Colonic mucosa (tissue), 4 donors: ENCODE measurements at regions not wholly inside any gene's neighbourhood (a gene's known extent, or its start where the extent isn't known, plus 50 kb on each side); places are given as distances from the start of the nearest gene placed in this dataset.
"Not testable (repeated sequence)": the region's sequence is repeated elsewhere in the genome, so short reads cannot be mapped to it uniquely, and the experiment has no call there.

ENCODE experiments used
- DNase-seq: peaks from one replicate; pipeline ENCODE4 v3.0.0-alpha.2; 2020
- H3K27ac ChIP-seq: fragments of 200-600 bp; one replicate; pipeline ENCODE4 v1.8.0; 2021
- H3K27me3 ChIP-seq: fragments of 200-600 bp; one replicate; pipeline ENCODE4 v1.8.0; 2021
- H3K36me3 ChIP-seq: fragments of 200-600 bp; one replicate; pipeline ENCODE4 v1.8.0; 2021
- H3K4me1 ChIP-seq: fragments of 200-600 bp; one replicate; pipeline ENCODE4 v1.8.0; 2021; ENCODE audit warnings: mild to moderate bottlenecking
- H3K4me3 ChIP-seq: fragments of 200-600 bp; one replicate; pipeline ENCODE4 v1.8.0; 2021
- H3K9ac ChIP-seq, 2 donors: one replicate each; pipeline ENCODE4 v1.7.0; 2013; ENCODE audit warnings: control low read depth in 2 of 2, low read depth in 2 of 2, low read length in 2 of 2
- H3K9me3 ChIP-seq: fragments of 200-600 bp; one replicate; pipeline ENCODE4 v1.8.0; 2021
- CTCF ChIP-seq: fragments of 200-600 bp; IDR thresholded peaks from one replicate; pipeline ENCODE4 v1.8.0; 2022; ENCODE audit warnings: antibody characterized with exemption, mild to moderate bottlenecking
- intact Hi-C: fragments of 100-400 bp; cut with DNase I; formaldehyde crosslinking; loops from one replicate; pipeline ENCODE4 v1.14.1; 2022
- donor health status: healthy.
- donor health status: DM: no; HTN: no; CAD: no.
- donor health status: DM: no; HTN: no; CAD: no.

DNA sequence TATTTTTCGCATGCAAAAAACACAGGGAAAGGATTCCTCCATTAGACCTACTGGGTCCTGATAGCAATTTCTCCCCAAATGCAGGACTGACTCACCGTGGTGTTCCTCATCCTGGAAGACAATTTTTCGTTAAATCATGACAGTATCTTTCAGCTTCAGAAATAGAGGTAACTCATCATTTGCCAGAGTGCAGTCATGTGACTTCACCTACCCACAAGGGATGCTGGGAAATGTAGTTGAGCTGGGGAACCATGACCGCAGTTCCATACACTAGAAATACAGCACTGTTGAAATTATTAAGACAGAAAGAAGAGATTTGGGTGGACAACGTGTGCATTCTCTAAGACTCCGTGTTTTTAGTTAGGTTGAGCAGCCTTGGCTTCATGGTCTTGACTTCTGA, 269.5 kb upstream of the USP9Y start:
- H3K27ac ChIP-seq, result no peak overlapping the region
- H3K4me3 ChIP-seq, result no peak overlapping the region
- no peak for DNase-seq
- no peak for TF ChIP-seq CTCF
- intact Hi-C loops, result no loop called here
- H3K27me3 ChIP-seq, result no peaks in the 10 kb centered on the region
- no peaks in the 10 kb centered on the region for H3K9me3 ChIP-seq
- no peaks in the 10 kb centered on the region for H3K36me3 ChIP-seq
- no peak overlapping the region for H3K9ac ChIP-seq
- no peaks in the 10 kb centered on the region for H3K4me1 ChIP-seq

DNA sequence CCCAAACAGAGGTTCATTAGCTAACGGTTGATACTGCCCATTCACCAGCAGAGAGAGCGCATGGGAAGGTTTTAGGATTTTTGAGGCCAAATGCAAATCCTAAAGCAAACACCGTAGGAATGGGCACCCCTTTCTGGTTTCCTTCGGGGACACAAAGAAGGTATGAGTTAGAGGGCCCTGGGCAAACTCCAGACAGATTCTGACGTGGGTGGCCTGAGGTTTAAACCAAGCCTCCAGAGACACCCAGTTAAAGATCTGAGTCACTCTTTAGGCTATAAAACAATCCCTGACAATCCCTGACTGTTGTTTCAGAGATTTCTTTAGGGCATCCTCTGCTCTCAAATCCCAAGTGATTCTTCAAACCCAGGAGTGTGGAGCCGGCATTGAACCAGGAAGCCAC, 262.2 kb upstream of the USP9Y start:
- DNase-seq, intact Hi-C loops, H3K4me1 ChIP-seq, H3K4me3 ChIP-seq, H3K27ac ChIP-seq, H3K9me3 ChIP-seq, H3K9ac ChIP-seq, H3K27me3 ChIP-seq, H3K36me3 ChIP-seq: not testable (repeated sequence)

- Histone ChIP-seq H3K4me1 (no peaks in the 10 kb centered on the region), H3K9me3 (no peaks in the 10 kb centered on the region), H3K36me3 (no peaks in the 10 kb centered on the region), H3K27me3 (no peaks in the 10 kb centered on the region), H3K27ac (no peak overlapping the region), H3K9ac (no peak overlapping the region), H3K4me3 (no peak overlapping the region)
- intact Hi-C loops, result no loop called here
- TF ChIP-seq CTCF, result no peak
- no peak for DNase-seq
These were observed 256.8 kb upstream of the USP9Y start for GRCh38 chrY:12444200-12444599.

DNA sequence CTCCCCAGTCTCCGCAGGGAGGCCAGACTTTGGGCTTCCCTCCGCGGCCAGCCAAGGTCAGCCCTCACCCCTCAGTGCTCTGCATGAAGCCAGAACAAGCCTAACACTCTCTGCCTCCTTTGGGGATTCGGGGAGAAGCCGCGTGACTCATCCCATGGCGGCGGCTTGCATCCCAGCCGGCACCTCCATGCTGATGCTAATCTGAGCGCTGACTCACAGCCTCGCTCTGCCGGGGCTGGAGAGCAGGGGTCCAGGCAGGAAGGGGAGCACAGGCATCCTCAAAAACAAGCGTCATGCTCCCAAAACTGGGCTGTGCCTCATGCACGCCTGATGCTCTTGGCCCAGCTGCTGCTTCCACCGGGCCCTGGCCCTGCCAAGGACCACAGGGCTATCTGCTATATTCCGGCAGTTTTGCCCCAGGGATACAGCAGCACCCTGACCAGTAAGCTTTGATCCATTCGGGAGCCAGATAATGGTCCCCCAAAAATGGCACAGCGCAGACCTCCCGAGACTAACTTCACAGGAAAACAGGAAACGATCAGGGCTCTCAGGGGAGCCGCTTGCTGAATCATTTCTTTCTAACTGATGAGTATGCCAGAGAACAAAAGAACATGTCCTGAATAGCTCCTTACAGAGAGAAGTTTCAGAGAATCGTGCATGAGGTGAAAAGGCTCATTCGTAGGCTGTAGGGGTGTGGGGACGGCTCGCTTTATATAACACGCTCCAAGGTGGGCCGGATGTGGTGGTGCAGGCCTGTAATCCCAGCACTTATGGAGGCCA, 254.4 kb upstream of the USP9Y start:
- DNase-seq, H3K36me3 ChIP-seq, intact Hi-C loops, H3K27ac ChIP-seq, H3K4me1 ChIP-seq, H3K9me3 ChIP-seq, H3K27me3 ChIP-seq, H3K4me3 ChIP-seq, H3K9ac ChIP-seq: not testable (repeated sequence)

DNA sequence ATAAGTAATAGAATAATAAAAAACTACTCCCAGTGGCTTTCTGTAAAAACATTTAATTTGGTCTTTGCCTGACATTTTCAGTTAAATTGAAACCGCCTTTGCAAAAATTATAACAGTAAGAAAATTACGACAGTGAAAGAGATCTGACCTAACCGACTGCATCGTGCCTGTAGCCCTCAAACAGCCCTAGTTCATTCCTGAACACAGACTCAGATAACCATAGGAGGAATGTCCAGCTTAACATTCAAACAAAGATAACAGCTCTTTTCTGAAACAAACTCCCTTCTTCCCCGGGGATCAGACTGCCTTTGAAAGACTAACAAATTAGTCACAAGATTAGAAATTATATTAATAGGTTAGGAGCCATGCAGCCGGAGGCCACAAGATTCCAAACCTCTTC, 252.5 kb upstream of the USP9Y start:
- intact Hi-C loops, H3K9ac ChIP-seq, H3K36me3 ChIP-seq, H3K4me1 ChIP-seq, H3K9me3 ChIP-seq, H3K27ac ChIP-seq, H3K4me3 ChIP-seq, H3K27me3 ChIP-seq, DNase-seq: not testable (repeated sequence)

DNA sequence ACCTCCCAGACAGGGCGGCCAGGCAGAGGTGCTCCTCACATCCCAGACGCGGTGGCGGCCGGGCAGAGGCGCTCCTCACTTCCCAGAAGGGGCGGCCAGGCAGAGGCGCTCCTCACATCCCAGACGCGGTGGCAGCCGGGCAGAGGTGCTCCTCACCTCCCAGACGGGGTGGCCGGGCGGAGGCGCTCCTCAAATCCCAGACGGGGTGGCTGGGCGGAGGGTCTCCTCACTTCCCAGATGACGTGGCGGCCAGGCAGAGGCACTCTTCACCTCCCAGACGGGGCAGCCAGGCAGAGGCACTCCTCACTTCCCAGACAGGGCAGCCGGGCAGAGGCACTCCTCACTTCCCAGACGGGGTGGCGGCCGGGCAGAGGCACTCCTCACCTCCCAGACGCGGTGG, 247.7 kb upstream of the USP9Y start:
- intact Hi-C loops, DNase-seq: not testable (repeated sequence)

GRCh38 chrY:12459965-12460364, 241.1 kb upstream of the USP9Y start:
- TF ChIP-seq CTCF, result no peak
- Histone ChIP-seq H3K27ac (no peak overlapping the region), H3K4me3 (no peak overlapping the region), H3K36me3 (no peaks in the 10 kb centered on the region), H3K9me3 (no peaks in the 10 kb centered on the region), H3K9ac (no peak overlapping the region), H3K27me3 (no peaks in the 10 kb centered on the region), H3K4me1 (no peaks in the 10 kb centered on the region)
- no peak for DNase-seq
- intact Hi-C loops, result no loop called here

More for the DNA sequence above, 247.7 kb upstream of the USP9Y start:
- not testable (repeated sequence) for H3K4me1 ChIP-seq, H3K9me3 ChIP-seq, H3K9ac ChIP-seq, H3K36me3 ChIP-seq, H3K27ac ChIP-seq, H3K4me3 ChIP-seq, H3K27me3 ChIP-seq
